ENCODE measurements at regions not wholly inside any gene's neighbourhood (a gene's known extent, or its start where the extent isn't known, plus 50 kb on each side); places are given as distances from the start of the nearest gene placed in this dataset.
"Not testable (repeated sequence)": the region's sequence is repeated elsewhere in the genome, so short reads cannot be mapped to it uniquely, and the experiment has no call there.

DNA sequence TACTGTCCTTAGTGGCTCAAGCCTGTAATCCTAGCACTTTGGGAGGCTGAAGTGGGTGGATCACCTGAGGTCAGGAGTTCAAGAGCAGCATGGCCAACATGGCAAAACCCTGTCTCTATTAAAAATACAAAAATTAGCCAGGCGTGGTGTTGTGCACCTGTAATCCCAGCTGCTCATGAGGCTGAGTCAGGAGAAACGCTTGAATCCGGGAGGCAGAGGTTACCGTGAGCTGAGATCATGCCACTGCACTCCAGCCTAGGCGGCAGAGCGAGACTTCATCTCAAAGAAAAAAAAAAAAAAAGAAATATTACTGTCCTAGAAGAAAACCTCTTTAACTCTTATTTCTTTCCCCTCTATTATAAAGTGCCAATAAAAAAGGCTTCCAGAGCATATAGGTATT is 115.2 kb upstream of the PDE7B start:
- TF ChIP-seq, protein P1, sequence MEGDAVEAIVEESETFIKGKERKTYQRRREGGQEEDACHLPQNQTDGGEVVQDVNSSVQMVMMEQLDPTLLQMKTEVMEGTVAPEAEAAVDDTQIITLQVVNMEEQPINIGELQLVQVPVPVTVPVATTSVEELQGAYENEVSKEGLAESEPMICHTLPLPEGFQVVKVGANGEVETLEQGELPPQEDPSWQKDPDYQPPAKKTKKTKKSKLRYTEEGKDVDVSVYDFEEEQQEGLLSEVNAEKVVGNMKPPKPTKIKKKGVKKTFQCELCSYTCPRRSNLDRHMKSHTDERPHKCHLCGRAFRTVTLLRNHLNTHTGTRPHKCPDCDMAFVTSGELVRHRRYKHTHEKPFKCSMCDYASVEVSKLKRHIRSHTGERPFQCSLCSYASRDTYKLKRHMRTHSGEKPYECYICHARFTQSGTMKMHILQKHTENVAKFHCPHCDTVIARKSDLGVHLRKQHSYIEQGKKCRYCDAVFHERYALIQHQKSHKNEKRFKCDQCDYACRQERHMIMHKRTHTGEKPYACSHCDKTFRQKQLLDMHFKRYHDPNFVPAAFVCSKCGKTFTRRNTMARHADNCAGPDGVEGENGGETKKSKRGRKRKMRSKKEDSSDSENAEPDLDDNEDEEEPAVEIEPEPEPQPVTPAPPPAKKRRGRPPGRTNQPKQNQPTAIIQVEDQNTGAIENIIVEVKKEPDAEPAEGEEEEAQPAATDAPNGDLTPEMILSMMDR (IDR thresholded peaks at IDR 0.05; ENCODE audit: insufficient read depth, low read length, poor library complexity, severe bottlenecking) = not testable (repeated sequence)
- TF ChIP-seq EZH2phosphoT487 (conservative IDR thresholded peaks at IDR 0.05; ENCODE audit: low read length) = not testable (repeated sequence)

Measured in SU-DHL-6 (cell line).